IMR-90 (cell line): ENCODE measurements at regions not wholly inside any gene's neighbourhood (a gene's known extent, or its start where the extent isn't known, plus 50 kb on each side); places are given as distances from the start of the nearest gene placed in this dataset.

Experiments
- CEBPB ChIP-seq: IDR thresholded peaks from 2 replicates; pipeline ENCODE4 v1.6.1; 2012; ENCODE audit warnings: low read depth, low read length, improper control_type of control experiment
- CHD1 ChIP-seq: IDR thresholded peaks from 2 replicates; pipeline ENCODE4 v1.6.1; 2012; ENCODE audit warnings: low read depth, low read length, improper control_type of control experiment
- CTCF ChIP-seq: conservative IDR thresholded peaks from 2 replicates; pipeline ENCODE4 v1.5.1; 2012; ENCODE audit warnings: mild to moderate bottlenecking, low read depth, low read length, improper control_type of control experiment
- FOS ChIP-seq: fragments of 150-350 bp; IDR thresholded peaks from 2 replicates; pipeline ENCODE4 v1.6.1; 2016; ENCODE audit warnings: low read depth, low read length
- MAFK ChIP-seq: IDR thresholded peaks from 2 replicates; pipeline ENCODE4 v1.6.1; 2012; ENCODE audit warnings: low read depth, low read length, improper control_type of control experiment
- MAZ ChIP-seq: IDR thresholded peaks from 2 replicates; pipeline ENCODE4 v1.6.1; 2012; ENCODE audit warnings: low read depth, mild to moderate bottlenecking, low read length, improper control_type of control experiment, moderate library complexity, borderline replicate concordance
- MXI1 ChIP-seq: IDR thresholded peaks from 2 replicates; pipeline ENCODE4 v1.6.1; 2012; ENCODE audit warnings: low read depth, mild to moderate bottlenecking, low read length, moderate library complexity, borderline replicate concordance
- POLR2A ChIP-seq: IDR thresholded peaks from 2 replicates; pipeline ENCODE4 v1.6.1; 2012; ENCODE audit warnings: mild to moderate bottlenecking, low read depth, low read length
- RAD21 ChIP-seq: IDR thresholded peaks from 2 replicates; pipeline ENCODE4 v1.6.1; 2012; ENCODE audit warnings: low read length, improper control_type of control experiment
- RCOR1 ChIP-seq: IDR thresholded peaks from 2 replicates; pipeline ENCODE4 v1.6.1; 2012; ENCODE audit warnings: mild to moderate bottlenecking, low read length, improper control_type of control experiment; ENCODE audit not compliant: insufficient replicate concordance
- RFX5 ChIP-seq: IDR thresholded peaks from 2 replicates; pipeline ENCODE4 v1.8.0; 2012; ENCODE audit warnings: low read depth, mild to moderate bottlenecking, low read length, moderate library complexity
- SMC3 ChIP-seq: fragments of 150-350 bp; IDR thresholded peaks from 2 replicates; pipeline ENCODE4 v1.6.1; 2016; ENCODE audit warnings: low read depth, mild to moderate bottlenecking, antibody characterized with exemption, low read length, moderate library complexity
- USF2 ChIP-seq: fragments of 150-350 bp; IDR thresholded peaks from 2 replicates; pipeline ENCODE4 v1.6.1; 2017; ENCODE audit warnings: mild to moderate bottlenecking, antibody characterized with exemption, low read length, low read depth

- TF ChIP-seq RFX5 = no peak
- TF ChIP-seq CTCF = no peak
- no peak for TF ChIP-seq USF2
- TF ChIP-seq RCOR1 = no peak
- no peak for TF ChIP-seq MXI1
- no peak for TF ChIP-seq SMC3
- no peak for TF ChIP-seq CEBPB
- no peak for TF ChIP-seq POLR2A
- no peak for TF ChIP-seq MAZ
- TF ChIP-seq RAD21 = no peak
- no peak for TF ChIP-seq FOS
- TF ChIP-seq MAFK = no peak
- no peak for TF ChIP-seq CHD1
These were observed 254.9 kb upstream of the TMEM132C start for GRCh38 chr12:128012110-128012509.
